Endothelial cell of umbilical vein (primary cell): ENCODE measurements at regions not wholly inside any gene's neighbourhood (a gene's known extent, or its start where the extent isn't known, plus 50 kb on each side); places are given as distances from the start of the nearest gene placed in this dataset.

Experiments used
- BruUV-seq: library from RNA; stranded (reverse); fragments of 400-500 nt; replicated peaks from 2 replicates; lab custom pipeline; 2021; lab: Mats Ljungman, UMichigan
- CTCF ChIA-PET: fragments of 300-600, 350-600 bp; sonication (Branson Sonifier 250); formaldehyde crosslinking; loops from one replicate; lab custom pipeline; 2021; ENCODE audit warnings: antibody characterized with exemption, inconsistent platforms; lab: Charles Lee
- POLR2A ChIA-PET: fragments of 300-600, 350-600 bp; sonication (Branson Sonifier 250); formaldehyde crosslinking; loops from one replicate; lab custom pipeline; 2021; ENCODE audit warnings: antibody characterized with exemption, inconsistent platforms; lab: Charles Lee
- DNase-seq: peaks from one replicate; pipeline ENCODE4 v3.0.0-alpha.2; 2011; ENCODE audit warnings: low read depth, low spot score
- FAIRE-seq: peaks from 2 replicates; lab custom pipeline; 2011; peaks lifted over from hg19 to GRCh38; lab: Jason Lieb, UNC
- H2AFZ ChIP-seq: 2 replicates; pipeline ENCODE4 v1.6.0; 2012; ENCODE audit warnings: low read depth, low read length, control low read depth, inconsistent platforms
- H3K27ac ChIP-seq: 2 replicates; pipeline ENCODE4 v1.5.1; 2011; ENCODE audit warnings: low read depth, mild to moderate bottlenecking, control low read depth, low read length, moderate library complexity; ENCODE audit not compliant: insufficient read depth
- H3K27me3 ChIP-seq, 2 experiments: 2 replicates each; pipeline versions ENCODE4 v1.6.0 to v1.6.1; 2011; ENCODE audit warnings: low read length in 2 of 2, mixed read lengths in 1 of 2; ENCODE audit not compliant: control insufficient read depth in 2 of 2, insufficient read depth in 2 of 2
- H3K36me3 ChIP-seq, 2 experiments: 2 replicates in 1 of 2; 3 replicates in 1 of 2; pipeline ENCODE4 v1.5.1; 2011; ENCODE audit warnings: low read length in 2 of 2, mild to moderate bottlenecking in 1 of 2, moderate library complexity in 1 of 2; ENCODE audit not compliant: control insufficient read depth in 2 of 2, insufficient read depth in 2 of 2; ENCODE audit errors: extremely low read depth in 1 of 2
- H3K4me1 ChIP-seq: 3 replicates; pipeline ENCODE4 v1.5.1; 2011; ENCODE audit warnings: mild to moderate bottlenecking, low read length; ENCODE audit not compliant: control insufficient read depth, insufficient read depth; ENCODE audit errors: extremely low read depth
- H3K4me2 ChIP-seq: 2 replicates; pipeline ENCODE4 v1.6.1; 2011; ENCODE audit warnings: low read length, control low read depth, mixed read lengths; ENCODE audit not compliant: insufficient read depth
- H3K4me3 ChIP-seq, 3 experiments: fragments of 200-600 bp in 1 of 3; sonication (generic), shearing (Covaris generic) in 1 of 3; replicated peaks in 1 of 3; 2 replicates each; pipeline ENCODE4 v1.5.1; 2011 to 2016; ENCODE audit warnings: control low read depth in 3 of 3, low read length in 3 of 3, mild to moderate bottlenecking in 2 of 3, inconsistent platforms in 1 of 3, low read depth in 1 of 3, moderate library complexity in 1 of 3; ENCODE audit not compliant: insufficient read depth in 1 of 3
- H3K79me2 ChIP-seq: 2 replicates; pipeline ENCODE4 v1.6.0; 2012; ENCODE audit warnings: low read length, inconsistent platforms; ENCODE audit not compliant: control insufficient read depth, insufficient read depth
- H3K9ac ChIP-seq: replicated peaks from 2 replicates; pipeline ENCODE3; 2011; ENCODE audit warnings: low read length, control low read depth; ENCODE audit not compliant: insufficient read depth; ENCODE audit errors: extremely low read depth
- H3K9me1 ChIP-seq: replicated peaks from 3 replicates; pipeline ENCODE4 v1.6.0; 2011; ENCODE audit warnings: mild to moderate bottlenecking, low read length; ENCODE audit not compliant: control insufficient read depth, insufficient read depth; ENCODE audit errors: extremely low read depth
- H3K9me3 ChIP-seq: replicated peaks from 2 replicates; pipeline ENCODE4 v1.5.1; 2012; ENCODE audit warnings: low read length, inconsistent platforms; ENCODE audit not compliant: control insufficient read depth, insufficient read depth
- H4K20me1 ChIP-seq: replicated peaks from 2 replicates; pipeline ENCODE3; 2011; ENCODE audit warnings: mild to moderate bottlenecking, low read length; ENCODE audit not compliant: control insufficient read depth, insufficient read depth; ENCODE audit errors: extremely low read depth
- EZH2 ChIP-seq: IDR thresholded peaks from 2 replicates; pipeline ENCODE4 v1.6.1; 2012; ENCODE audit warnings: borderline replicate concordance, low read depth, mild to moderate bottlenecking, moderate library complexity, low read length, inconsistent platforms; ENCODE audit not compliant: severe bottlenecking
- FOS ChIP-seq: IDR thresholded peaks from 2 replicates; pipeline ENCODE4 v1.6.1; 2011; ENCODE audit warnings: mild to moderate bottlenecking, low read length, moderate library complexity, borderline replicate concordance; ENCODE audit not compliant: insufficient read depth
- GATA2 ChIP-seq: IDR thresholded peaks from 2 replicates; pipeline ENCODE4 v1.7.0; 2011; ENCODE audit warnings: low read depth, mild to moderate bottlenecking, moderate library complexity, mixed read lengths, low read length; ENCODE audit not compliant: insufficient read length, insufficient read depth
- JUN ChIP-seq: IDR thresholded peaks from 2 replicates; pipeline ENCODE4 v1.6.1; 2011; ENCODE audit warnings: borderline replicate concordance, low read depth; ENCODE audit not compliant: insufficient read length, insufficient read depth
- MYC ChIP-seq: IDR thresholded peaks from one replicate; pipeline ENCODE4 v1.6.1; 2011; ENCODE audit warnings: mild to moderate bottlenecking, low read depth, low read length
- POLR2A ChIP-seq: IDR thresholded peaks from 2 replicates; pipeline ENCODE4 v1.6.1; 2012; ENCODE audit warnings: low read depth, mild to moderate bottlenecking, control low read depth, low read length
- POLR2AphosphoS5 ChIP-seq: IDR thresholded peaks from 2 replicates; pipeline ENCODE4 v1.6.1; 2012; ENCODE audit warnings: low read depth, mild to moderate bottlenecking, control low read depth, low read length, moderate library complexity; ENCODE audit not compliant: insufficient read depth
- dilution Hi-C: fragments of 300-500 bp; cut with MboI; formaldehyde crosslinking; loops from one replicate; pipeline ENCODE4 v1.15.0; 2019; ENCODE audit warnings: low sequenced_read_pairs; ENCODE audit not compliant: extremely low pct_ligation_motif_present
- intact Hi-C: fragments of 100-400 bp; cut with micrococcal nuclease; formaldehyde crosslinking; loops from one replicate; pipeline ENCODE4 v1.10.0; 2022
- TF ChIP-seq, protein P1 (sequence below): IDR thresholded peaks from 2 replicates; pipeline ENCODE4 v1.6.1; 2011; ENCODE audit not compliant: insufficient read depth, insufficient read length
- TF ChIP-seq, protein P2 (sequence below), 2 donors: IDR thresholded peaks; 1 replicate in 1 of 2; 2 replicates in 1 of 2; pipeline ENCODE4 v1.5.1; 2011; ENCODE audit warnings: low read length in 2 of 2, mild to moderate bottlenecking in 2 of 2, moderate library complexity in 2 of 2, control low read depth in 1 of 2, inconsistent platforms in 1 of 2, low read depth in 1 of 2; ENCODE audit not compliant: insufficient read depth in 1 of 2; ENCODE audit errors: extremely low read depth in 1 of 2

GRCh38 chr5:24385070-24385469, 259.7 kb downstream of the CDH10 start:
- dilution Hi-C loops, result no loop called here
- FAIRE-seq (no peak), DNase-seq (no peak)
- Histone ChIP-seq H4K20me1 (no peaks in the 10 kb centered on the region), H3K4me2 (no peak overlapping the region), H3K27ac (no peak overlapping the region), H3K9me3 (peaks cover 4% of the 10 kb centered on the region), H2AFZ (no peak overlapping the region), H3K4me3 (no peak overlapping the region), H3K79me2 (no peaks in the 10 kb centered on the region), H3K9ac (no peak overlapping the region), H3K36me3 (no peaks in the 10 kb centered on the region), H3K27me3 (no peaks in the 10 kb centered on the region), H3K9me1 (no peaks in the 10 kb centered on the region), H3K4me1 (no peaks in the 10 kb centered on the region)
- BruUV-seq, result no TSS peak
- ChIA-PET CTCF (no interaction called here), POLR2A (no interaction called here)
- intact Hi-C loops, result no loop called here
- TF ChIP-seq, protein P1, sequence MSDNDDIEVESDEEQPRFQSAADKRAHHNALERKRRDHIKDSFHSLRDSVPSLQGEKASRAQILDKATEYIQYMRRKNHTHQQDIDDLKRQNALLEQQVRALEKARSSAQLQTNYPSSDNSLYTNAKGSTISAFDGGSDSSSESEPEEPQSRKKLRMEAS, result no peak
- TF ChIP-seq, protein P2, sequence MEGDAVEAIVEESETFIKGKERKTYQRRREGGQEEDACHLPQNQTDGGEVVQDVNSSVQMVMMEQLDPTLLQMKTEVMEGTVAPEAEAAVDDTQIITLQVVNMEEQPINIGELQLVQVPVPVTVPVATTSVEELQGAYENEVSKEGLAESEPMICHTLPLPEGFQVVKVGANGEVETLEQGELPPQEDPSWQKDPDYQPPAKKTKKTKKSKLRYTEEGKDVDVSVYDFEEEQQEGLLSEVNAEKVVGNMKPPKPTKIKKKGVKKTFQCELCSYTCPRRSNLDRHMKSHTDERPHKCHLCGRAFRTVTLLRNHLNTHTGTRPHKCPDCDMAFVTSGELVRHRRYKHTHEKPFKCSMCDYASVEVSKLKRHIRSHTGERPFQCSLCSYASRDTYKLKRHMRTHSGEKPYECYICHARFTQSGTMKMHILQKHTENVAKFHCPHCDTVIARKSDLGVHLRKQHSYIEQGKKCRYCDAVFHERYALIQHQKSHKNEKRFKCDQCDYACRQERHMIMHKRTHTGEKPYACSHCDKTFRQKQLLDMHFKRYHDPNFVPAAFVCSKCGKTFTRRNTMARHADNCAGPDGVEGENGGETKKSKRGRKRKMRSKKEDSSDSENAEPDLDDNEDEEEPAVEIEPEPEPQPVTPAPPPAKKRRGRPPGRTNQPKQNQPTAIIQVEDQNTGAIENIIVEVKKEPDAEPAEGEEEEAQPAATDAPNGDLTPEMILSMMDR (IDR thresholded peaks at IDR 0.05; ENCODE audit: extremely low read depth in 1 of 2, insufficient read depth in 1 of 2, low read depth in 1 of 2, low read length in 2 of 2), result no peak
- TF ChIP-seq FOS, result no peak

GRCh38 chr5:24385617-24386016, 259.2 kb downstream of the CDH10 start:
- BruUV-seq, result no TSS peak
- H3K4me2 ChIP-seq, result no peak overlapping the region
- H3K27ac ChIP-seq, result no peak overlapping the region
- dilution Hi-C loops (no loop called here), intact Hi-C loops (no loop called here)
- no peaks in the 10 kb centered on the region for H3K36me3 ChIP-seq
- H3K27me3 ChIP-seq, result no peaks in the 10 kb centered on the region
- H3K9me1 ChIP-seq, result no peaks in the 10 kb centered on the region
- ChIA-PET CTCF (no interaction called here), POLR2A (no interaction called here)
- TF ChIP-seq, protein P1, result no peak
- no peak for TF ChIP-seq POLR2AphosphoS5
- no peak for TF ChIP-seq GATA2
- TF ChIP-seq, protein P2 (IDR thresholded peaks at IDR 0.05; ENCODE audit: extremely low read depth in 1 of 2, insufficient read depth in 1 of 2, low read depth in 1 of 2, low read length in 2 of 2), result no peak
- no peak for TF ChIP-seq POLR2A
- TF ChIP-seq MYC, result no peak
- TF ChIP-seq JUN, result no peak
- no peak for TF ChIP-seq EZH2
- no peak for TF ChIP-seq FOS
- H4K20me1 ChIP-seq, result no peaks in the 10 kb centered on the region
- peaks cover 4% of the 10 kb centered on the region for H3K9me3 ChIP-seq
- no peaks in the 10 kb centered on the region for H3K4me1 ChIP-seq
- FAIRE-seq (no peak), DNase-seq (no peak)
- H3K9ac ChIP-seq, result no peak overlapping the region
- no peak overlapping the region for H3K4me3 ChIP-seq
- no peaks in the 10 kb centered on the region for H3K79me2 ChIP-seq
- H2AFZ ChIP-seq, result no peak overlapping the region
